ENCODE measurements at regions not wholly inside any gene's neighbourhood (a gene's known extent, or its start where the extent isn't known, plus 50 kb on each side); places are given as distances from the start of the nearest gene placed in this dataset.

- Mint-ChIP-seq H3K9me3 (ENCODE audit: low read depth) (peaks cover 4% of the 10 kb centered on the region), H3K27me3 (no peaks in the 10 kb centered on the region), H3K4me3 (ENCODE audit: low read depth) (no peak overlapping the region), H3K4me1 (ENCODE audit: low read depth) (no peaks in the 10 kb centered on the region), H3K27ac (no peak overlapping the region), H3K36me3 (ENCODE audit: insufficient read depth) (no peaks in the 10 kb centered on the region)
- TF ChIP-seq CTCF (IDR thresholded peaks at IDR 0.05; ENCODE audit: unreplicated experiment): no peak
- no peak for DNase-seq (ENCODE audit: low spot score, unreplicated experiment)
Measured at GRCh38 chr10:8986975-8987374, 932.5 kb downstream of the GATA3 start.

- Mint-ChIP-seq H3K27me3 (no peaks in the 10 kb centered on the region), H3K27ac (no peak overlapping the region), H3K36me3 (ENCODE audit: insufficient read depth) (no peaks in the 10 kb centered on the region), H3K4me1 (ENCODE audit: low read depth) (no peaks in the 10 kb centered on the region), H3K4me3 (ENCODE audit: low read depth) (no peak overlapping the region), H3K9me3 (ENCODE audit: low read depth) (peaks cover 4% of the 10 kb centered on the region)
- no peak for DNase-seq (ENCODE audit: low spot score, unreplicated experiment)
- TF ChIP-seq CTCF (IDR thresholded peaks at IDR 0.05; ENCODE audit: unreplicated experiment): no peak
Measured at GRCh38 chr10:8987712-8988111, 933.2 kb downstream of the GATA3 start.

- no peak overlapping the region for H3K4me3 Mint-ChIP-seq (ENCODE audit: low read depth)
Measured at GRCh38 chr10:8990280-8990987, 935.9 kb downstream of the GATA3 start.

GRCh38 chr10:8992009-8992408 is 937.5 kb downstream of the GATA3 start:
- Mint-ChIP-seq H3K27me3 (peaks cover 8% of the 10 kb centered on the region), H3K27ac (no peak overlapping the region), H3K9me3 (ENCODE audit: low read depth) (no peaks in the 10 kb centered on the region), H3K4me1 (ENCODE audit: low read depth) (no peaks in the 10 kb centered on the region), H3K36me3 (ENCODE audit: insufficient read depth) (no peaks in the 10 kb centered on the region), H3K4me3 (ENCODE audit: low read depth) (no peak overlapping the region)
- no peak for TF ChIP-seq CTCF (IDR thresholded peaks at IDR 0.05; ENCODE audit: unreplicated experiment)
- no peak for DNase-seq (ENCODE audit: low spot score, unreplicated experiment)

More at GRCh38 chr10:8990280-8990987, 935.9 kb downstream of the GATA3 start:
- TF ChIP-seq CTCF (IDR thresholded peaks at IDR 0.05; ENCODE audit: unreplicated experiment): no peak
- no peak overlapping the region for H3K27ac Mint-ChIP-seq
- DNase-seq (ENCODE audit: low spot score, unreplicated experiment): no peak
- H3K4me1 Mint-ChIP-seq (ENCODE audit: low read depth): no peaks in the 10 kb centered on the region
- peaks cover 5% of the 10 kb centered on the region for H3K27me3 Mint-ChIP-seq
- H3K9me3 Mint-ChIP-seq (ENCODE audit: low read depth): no peaks in the 10 kb centered on the region
- H3K36me3 Mint-ChIP-seq (ENCODE audit: insufficient read depth): no peaks in the 10 kb centered on the region

GRCh38 chr10:8993864-8994263 is 939.4 kb downstream of the GATA3 start:
- no peaks in the 10 kb centered on the region for H3K36me3 Mint-ChIP-seq (ENCODE audit: insufficient read depth)
- no peak overlapping the region for H3K4me3 Mint-ChIP-seq (ENCODE audit: low read depth)
- H3K27ac Mint-ChIP-seq: no peak overlapping the region
- H3K4me1 Mint-ChIP-seq (ENCODE audit: low read depth): no peaks in the 10 kb centered on the region
- peaks cover 18% of the 10 kb centered on the region for H3K27me3 Mint-ChIP-seq
- DNase-seq (ENCODE audit: low spot score, unreplicated experiment): no peak
- no peaks in the 10 kb centered on the region for H3K9me3 Mint-ChIP-seq (ENCODE audit: low read depth)
- TF ChIP-seq CTCF (IDR thresholded peaks at IDR 0.05; ENCODE audit: unreplicated experiment): no peak

All from progenitor cell of endocrine pancreas (in vitro differentiated cells).